ENCODE measurements at regions not wholly inside any gene's neighbourhood (a gene's known extent, or its start where the extent isn't known, plus 50 kb on each side); places are given as distances from the start of the nearest gene placed in this dataset.

DNA sequence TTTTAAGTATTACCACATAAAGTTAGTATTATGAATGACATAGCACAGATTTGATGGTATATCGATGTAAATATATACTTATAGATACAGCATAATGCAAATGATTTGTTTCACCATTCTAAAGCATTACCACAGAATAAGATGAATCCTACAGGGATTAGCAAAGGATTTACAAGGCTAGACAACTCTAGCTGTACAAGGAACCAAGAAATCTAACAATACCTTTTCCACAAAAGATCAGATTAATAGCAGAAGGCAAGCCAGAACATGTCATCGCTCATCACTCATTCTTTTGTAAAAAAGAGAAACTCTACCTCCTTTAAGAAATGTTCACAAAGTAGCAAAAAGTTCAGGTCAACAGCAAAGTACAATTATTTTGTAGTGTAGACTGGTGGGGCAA is 105.1 kb upstream of the ANK3 start:
- H3K9me3 ChIP-seq (ENCODE audit: control insufficient read depth, low read length), result no peaks in the 10 kb centered on the region
- no peaks in the 10 kb centered on the region for H3K4me1 ChIP-seq
- H2AFZ ChIP-seq, result no peak overlapping the region
- no peak overlapping the region for H3K9ac ChIP-seq
- no peaks in the 10 kb centered on the region for H3K79me2 ChIP-seq
- H3K4me2 ChIP-seq (ENCODE audit: low read length), result no peak overlapping the region
- H3K4me3 ChIP-seq (ENCODE audit: low read depth, low read length), result no peak overlapping the region
- no peaks in the 10 kb centered on the region for H3K36me3 ChIP-seq (ENCODE audit: control insufficient read depth, insufficient read depth, low read length)
- no peaks in the 10 kb centered on the region for H3K27me3 ChIP-seq (ENCODE audit: control insufficient read depth, insufficient read depth, low read length)
- TF ChIP-seq, protein P1, sequence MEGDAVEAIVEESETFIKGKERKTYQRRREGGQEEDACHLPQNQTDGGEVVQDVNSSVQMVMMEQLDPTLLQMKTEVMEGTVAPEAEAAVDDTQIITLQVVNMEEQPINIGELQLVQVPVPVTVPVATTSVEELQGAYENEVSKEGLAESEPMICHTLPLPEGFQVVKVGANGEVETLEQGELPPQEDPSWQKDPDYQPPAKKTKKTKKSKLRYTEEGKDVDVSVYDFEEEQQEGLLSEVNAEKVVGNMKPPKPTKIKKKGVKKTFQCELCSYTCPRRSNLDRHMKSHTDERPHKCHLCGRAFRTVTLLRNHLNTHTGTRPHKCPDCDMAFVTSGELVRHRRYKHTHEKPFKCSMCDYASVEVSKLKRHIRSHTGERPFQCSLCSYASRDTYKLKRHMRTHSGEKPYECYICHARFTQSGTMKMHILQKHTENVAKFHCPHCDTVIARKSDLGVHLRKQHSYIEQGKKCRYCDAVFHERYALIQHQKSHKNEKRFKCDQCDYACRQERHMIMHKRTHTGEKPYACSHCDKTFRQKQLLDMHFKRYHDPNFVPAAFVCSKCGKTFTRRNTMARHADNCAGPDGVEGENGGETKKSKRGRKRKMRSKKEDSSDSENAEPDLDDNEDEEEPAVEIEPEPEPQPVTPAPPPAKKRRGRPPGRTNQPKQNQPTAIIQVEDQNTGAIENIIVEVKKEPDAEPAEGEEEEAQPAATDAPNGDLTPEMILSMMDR (IDR thresholded peaks at IDR 0.05), result no peak
- no peak overlapping the region for H3K27ac ChIP-seq

DNA sequence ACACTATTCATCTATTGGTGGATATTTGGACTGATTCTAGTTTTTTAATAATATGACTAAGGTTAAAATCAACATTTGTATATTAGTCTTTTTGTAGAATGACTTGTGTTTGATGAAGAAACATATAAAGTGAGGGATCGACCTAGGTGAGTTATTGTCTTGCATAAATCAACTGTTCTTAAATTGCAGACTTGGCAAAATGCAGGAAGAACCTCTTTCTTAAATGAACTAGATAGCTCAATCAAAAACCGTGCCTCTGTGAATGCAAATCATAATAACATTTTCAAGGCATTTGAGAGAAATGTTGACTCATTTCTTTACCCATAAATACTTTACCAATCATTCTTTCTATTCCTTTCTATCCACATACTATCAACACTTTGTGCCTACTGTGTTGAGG is 101.5 kb upstream of the ANK3 start:
- no peak overlapping the region for H3K4me2 ChIP-seq (ENCODE audit: low read length)
- H3K27ac ChIP-seq, result no peak overlapping the region
- TF ChIP-seq, protein P1 (IDR thresholded peaks at IDR 0.05), result no peak
- no peaks in the 10 kb centered on the region for H3K4me1 ChIP-seq
- no peak overlapping the region for H2AFZ ChIP-seq
- no peak overlapping the region for H3K4me3 ChIP-seq (ENCODE audit: low read depth, low read length)
- no peaks in the 10 kb centered on the region for H3K9me3 ChIP-seq (ENCODE audit: control insufficient read depth, low read length)
- no peaks in the 10 kb centered on the region for H3K27me3 ChIP-seq (ENCODE audit: control insufficient read depth, insufficient read depth, low read length)
- no peaks in the 10 kb centered on the region for H3K79me2 ChIP-seq
- H3K9ac ChIP-seq, result no peak overlapping the region
- no peaks in the 10 kb centered on the region for H3K36me3 ChIP-seq (ENCODE audit: control insufficient read depth, insufficient read depth, low read length)

DNA sequence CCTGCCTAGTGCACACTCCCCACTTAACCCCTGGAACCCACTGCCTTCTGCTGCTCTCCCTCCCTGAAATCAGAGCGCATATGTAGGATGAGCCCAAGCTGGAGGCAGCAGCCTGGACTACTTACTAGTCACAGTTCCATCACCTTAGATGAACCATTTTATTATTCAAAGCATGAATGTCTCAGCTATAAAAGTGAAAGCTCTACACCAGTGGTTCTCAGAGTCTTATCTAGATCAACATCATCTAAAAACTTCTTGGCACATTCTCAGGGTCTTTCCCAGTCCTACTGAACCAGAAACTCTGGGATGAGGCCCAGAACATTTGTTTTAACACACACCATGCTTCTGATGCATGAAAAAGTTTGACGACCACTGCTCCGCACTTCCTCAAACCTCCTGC is 100.3 kb upstream of the ANK3 start:
- TF ChIP-seq, protein P1 (IDR thresholded peaks at IDR 0.05), result no peak

DNA sequence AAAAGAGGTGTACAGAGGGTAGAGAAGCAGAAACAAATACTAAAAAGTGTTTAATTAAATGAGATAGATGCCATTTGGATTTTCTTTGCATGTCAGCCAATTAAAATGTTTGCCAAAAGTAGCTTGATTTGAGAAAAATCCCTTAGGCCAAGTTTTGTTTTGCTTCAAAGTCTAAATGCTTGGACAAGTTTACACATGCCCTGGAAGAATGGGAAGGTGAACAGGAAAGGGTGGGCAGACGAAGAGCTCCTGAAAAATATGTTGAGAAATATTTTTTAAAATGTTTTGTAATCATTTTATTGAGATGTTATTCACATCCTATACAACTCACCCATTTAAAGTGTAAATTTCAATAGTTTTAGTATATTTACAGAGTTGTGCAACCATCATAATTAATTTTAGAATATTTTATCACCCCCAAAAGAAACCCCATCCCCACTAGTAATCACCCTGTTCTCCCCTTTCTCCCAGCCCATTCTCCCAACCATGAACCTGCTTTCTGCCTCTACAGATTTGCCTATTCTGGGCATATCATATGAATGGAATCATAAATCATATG is 98.5 kb upstream of the ANK3 start:
- Histone ChIP-seq H2AFZ (no peak overlapping the region), H3K27ac (no peak overlapping the region), H3K36me3 (ENCODE audit: control insufficient read depth, insufficient read depth, low read length) (no peaks in the 10 kb centered on the region), H3K79me2 (peaks cover 5% of the 10 kb centered on the region), H3K9ac (no peak overlapping the region), H3K4me2 (ENCODE audit: low read length) (no peak overlapping the region), H3K4me1 (no peaks in the 10 kb centered on the region), H3K27me3 (ENCODE audit: control insufficient read depth, insufficient read depth, low read length) (no peaks in the 10 kb centered on the region), H3K4me3 (ENCODE audit: low read depth, low read length) (no peak overlapping the region), H3K9me3 (ENCODE audit: control insufficient read depth, low read length) (no peaks in the 10 kb centered on the region)
- TF ChIP-seq, protein P1 (IDR thresholded peaks at IDR 0.05), result no peak

More for the DNA sequence above, 100.3 kb upstream of the ANK3 start:
- Histone ChIP-seq H3K9ac (no peak overlapping the region), H3K9me3 (ENCODE audit: control insufficient read depth, low read length) (no peaks in the 10 kb centered on the region), H2AFZ (no peak overlapping the region), H3K4me3 (ENCODE audit: low read depth, low read length) (no peak overlapping the region), H3K4me2 (ENCODE audit: low read length) (no peak overlapping the region), H3K27me3 (ENCODE audit: control insufficient read depth, insufficient read depth, low read length) (no peaks in the 10 kb centered on the region), H3K4me1 (no peaks in the 10 kb centered on the region), H3K36me3 (ENCODE audit: control insufficient read depth, insufficient read depth, low read length) (no peaks in the 10 kb centered on the region), H3K27ac (no peak overlapping the region), H3K79me2 (no peaks in the 10 kb centered on the region)

DNA sequence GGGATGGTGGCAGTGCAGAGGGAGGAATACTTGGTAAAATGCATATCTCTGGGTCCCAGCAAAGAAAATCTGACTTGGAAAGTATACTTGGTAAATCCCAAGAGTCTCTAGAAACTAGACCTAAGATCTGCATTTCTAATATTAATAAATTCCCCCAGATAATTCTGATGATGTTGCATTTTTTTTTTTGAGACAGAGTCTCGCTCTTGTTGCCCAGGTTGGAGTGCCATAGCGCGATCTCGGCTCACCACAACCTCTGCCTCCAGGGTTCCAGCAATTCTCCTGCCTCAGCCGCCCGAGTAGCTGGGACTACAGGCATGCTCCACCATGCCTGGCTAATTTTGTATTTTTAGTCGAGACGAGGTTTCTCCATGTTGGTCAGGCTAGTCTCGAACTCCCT is 97.9 kb upstream of the ANK3 start:
- Histone ChIP-seq H3K36me3 (ENCODE audit: control insufficient read depth, insufficient read depth, low read length) (no peaks in the 10 kb centered on the region), H2AFZ (no peak overlapping the region), H3K9ac (no peak overlapping the region), H3K27ac (no peak overlapping the region), H3K4me3 (ENCODE audit: low read depth, low read length) (no peak overlapping the region), H3K4me2 (ENCODE audit: low read length) (no peak overlapping the region), H3K27me3 (ENCODE audit: control insufficient read depth, insufficient read depth, low read length) (no peaks in the 10 kb centered on the region), H3K4me1 (no peaks in the 10 kb centered on the region), H3K79me2 (peaks cover 5% of the 10 kb centered on the region), H3K9me3 (ENCODE audit: control insufficient read depth, low read length) (no peaks in the 10 kb centered on the region)
- TF ChIP-seq, protein P1 (IDR thresholded peaks at IDR 0.05), result no peak
